ENCODE measurements at regions not wholly inside any gene's neighbourhood (a gene's known extent, or its start where the extent isn't known, plus 50 kb on each side); places are given as distances from the start of the nearest gene placed in this dataset.

DNA sequence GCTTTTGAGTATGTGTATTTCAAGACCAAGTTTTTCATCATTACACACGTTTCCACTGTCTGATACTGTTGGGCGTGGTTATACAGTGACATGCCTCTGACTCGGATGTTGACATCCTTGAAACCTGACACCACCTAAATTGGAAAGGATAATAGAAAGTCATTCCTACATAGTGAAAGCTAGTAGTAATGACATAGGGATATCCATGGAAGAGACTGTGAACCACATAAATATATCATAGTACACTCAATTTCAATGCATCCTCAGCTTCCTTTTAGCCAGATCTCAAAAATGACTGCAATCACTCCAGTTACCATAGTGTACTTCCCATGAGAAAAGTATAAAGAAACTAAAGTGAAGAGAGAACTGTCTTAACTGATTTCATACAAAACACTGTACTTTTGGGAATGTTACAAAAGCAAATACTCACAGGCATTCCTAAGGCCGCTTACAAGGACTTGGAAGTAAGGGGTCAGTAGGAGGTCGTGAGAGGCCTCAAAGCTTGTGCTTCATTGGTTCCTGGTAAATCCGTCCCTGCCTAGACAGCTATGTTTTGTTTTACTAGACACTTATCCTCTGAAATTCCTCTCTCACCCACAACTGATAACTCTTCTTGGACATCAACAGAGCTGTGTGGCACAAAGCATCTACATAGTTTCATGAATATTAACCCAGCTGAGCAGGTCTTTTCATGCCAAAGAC is 71.8 kb upstream of the VWDE start:
- TF ChIP-seq, protein P1, sequence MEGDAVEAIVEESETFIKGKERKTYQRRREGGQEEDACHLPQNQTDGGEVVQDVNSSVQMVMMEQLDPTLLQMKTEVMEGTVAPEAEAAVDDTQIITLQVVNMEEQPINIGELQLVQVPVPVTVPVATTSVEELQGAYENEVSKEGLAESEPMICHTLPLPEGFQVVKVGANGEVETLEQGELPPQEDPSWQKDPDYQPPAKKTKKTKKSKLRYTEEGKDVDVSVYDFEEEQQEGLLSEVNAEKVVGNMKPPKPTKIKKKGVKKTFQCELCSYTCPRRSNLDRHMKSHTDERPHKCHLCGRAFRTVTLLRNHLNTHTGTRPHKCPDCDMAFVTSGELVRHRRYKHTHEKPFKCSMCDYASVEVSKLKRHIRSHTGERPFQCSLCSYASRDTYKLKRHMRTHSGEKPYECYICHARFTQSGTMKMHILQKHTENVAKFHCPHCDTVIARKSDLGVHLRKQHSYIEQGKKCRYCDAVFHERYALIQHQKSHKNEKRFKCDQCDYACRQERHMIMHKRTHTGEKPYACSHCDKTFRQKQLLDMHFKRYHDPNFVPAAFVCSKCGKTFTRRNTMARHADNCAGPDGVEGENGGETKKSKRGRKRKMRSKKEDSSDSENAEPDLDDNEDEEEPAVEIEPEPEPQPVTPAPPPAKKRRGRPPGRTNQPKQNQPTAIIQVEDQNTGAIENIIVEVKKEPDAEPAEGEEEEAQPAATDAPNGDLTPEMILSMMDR (IDR thresholded peaks at IDR 0.05): no peak
- TF ChIP-seq POLR2A (IDR thresholded peaks at IDR 0.05) (no peak), POLR2AphosphoS5 (IDR thresholded peaks at IDR 0.05) (no peak)

Measured in suprapubic skin (tissue), 4 donors.